Gastroesophageal sphincter (tissue), 3 donors: ENCODE measurements at regions not wholly inside any gene's neighbourhood (a gene's known extent, or its start where the extent isn't known, plus 50 kb on each side); places are given as distances from the start of the nearest gene placed in this dataset.

Experiments
- CTCF ChIP-seq, 4 experiments: fragments of 200-600 bp in 2 of 4; fragments of 450-650 bp in 2 of 4; sonication (generic) in 1 of 4; IDR thresholded peaks; one replicate each; pipeline ENCODE4 v1.5.1; 2017 to 2019; ENCODE audit warnings: antibody characterized with exemption in 4 of 4, mild to moderate bottlenecking in 2 of 4, moderate library complexity in 2 of 4
- EP300 ChIP-seq: sonication (generic); formaldehyde crosslinking; IDR thresholded peaks from one replicate; pipeline ENCODE4 v1.6.1; 2017; ENCODE audit warnings: antibody characterized with exemption, mild to moderate bottlenecking
- POLR2A ChIP-seq, 2 donors: fragments of 450-650 bp; IDR thresholded peaks; one replicate each; pipeline ENCODE4 v1.6.1; 2017; ENCODE audit warnings: antibody characterized with exemption in 2 of 2, mild to moderate bottlenecking in 2 of 2, moderate library complexity in 1 of 2
- POLR2AphosphoS5 ChIP-seq: sonication (generic); formaldehyde crosslinking; IDR thresholded peaks from one replicate; pipeline ENCODE4 v1.6.1; 2017; ENCODE audit warnings: antibody characterized with exemption

GRCh38 chr17:12536472-12536871 is 129.2 kb upstream of the MYOCD start:
- no peak for TF ChIP-seq CTCF (IDR thresholded peaks at IDR 0.05)
- no peak for TF ChIP-seq POLR2A (IDR thresholded peaks at IDR 0.05)
- no peak for TF ChIP-seq EP300
- TF ChIP-seq POLR2AphosphoS5 = no peak
